HG02571 (cell line): ENCODE measurements at regions not wholly inside any gene's neighbourhood (a gene's known extent, or its start where the extent isn't known, plus 50 kb on each side); places are given as distances from the start of the nearest gene placed in this dataset.
"Not testable (repeated sequence)": the region's sequence is repeated elsewhere in the genome, so short reads cannot be mapped to it uniquely, and the experiment has no call there.

Experiments used
- ATAC-seq: cut with Tn5 transposase; IDR thresholded peaks from one replicate; pipeline ENCODE4 v1.9.1; 2021; ENCODE audit warnings: mild to moderate bottlenecking, moderate library complexity; ENCODE audit not compliant: unreplicated experiment

GRCh38 chr11:15300341-15300740 lies 185.6 kb downstream of the INSC start:
- ATAC-seq, result no peak

- ATAC-seq, result no peak
Measured at GRCh38 chr11:15307619-15308024, 192.9 kb downstream of the INSC start.

- ATAC-seq, result no peak
Measured at GRCh38 chr11:15308840-15309239, 194.1 kb downstream of the INSC start.

- ATAC-seq, result no peak
Measured at GRCh38 chr11:15309296-15309695, 194.6 kb downstream of the INSC start.

GRCh38 chr11:15313862-15314261 lies 199.1 kb downstream of the INSC start:
- ATAC-seq, result no peak

- no peak for ATAC-seq
Measured at GRCh38 chr11:15318814-15319213, 204.1 kb downstream of the INSC start.

GRCh38 chr11:15326520-15326919 lies 211.8 kb downstream of the INSC start:
- no peak for ATAC-seq

- no peak for ATAC-seq
Measured at GRCh38 chr11:15327786-15328231, 213.1 kb downstream of the INSC start.

GRCh38 chr11:15333407-15333806 lies 218.7 kb downstream of the INSC start:
- ATAC-seq, result no peak

GRCh38 chr11:15334766-15335165 lies 220.0 kb downstream of the INSC start:
- no peak for ATAC-seq

GRCh38 chr11:15336021-15336420 lies 221.3 kb downstream of the INSC start:
- no peak for ATAC-seq

GRCh38 chr11:15339302-15339701 lies 224.6 kb downstream of the INSC start:
- ATAC-seq, result no peak

GRCh38 chr11:15341587-15341986 lies 226.9 kb downstream of the INSC start:
- no peak for ATAC-seq

- no peak for ATAC-seq
Measured at GRCh38 chr11:15342163-15342562, 227.4 kb downstream of the INSC start.

GRCh38 chr11:15346907-15347306 lies 232.2 kb downstream of the INSC start:
- no peak for ATAC-seq

GRCh38 chr11:15347969-15348734 lies 233.4 kb downstream of the INSC start:
- no peak for ATAC-seq

- ATAC-seq, result no peak
Measured at GRCh38 chr11:15349413-15349812, 234.7 kb downstream of the INSC start.

- ATAC-seq, result no peak
Measured at GRCh38 chr11:15361316-15361715, 246.6 kb downstream of the INSC start.

GRCh38 chr11:15365286-15365685 lies 250.6 kb downstream of the INSC start:
- not testable (repeated sequence) for ATAC-seq

GRCh38 chr11:15367695-15368094 lies 253.0 kb downstream of the INSC start:
- no peak for ATAC-seq

- no peak for ATAC-seq
Measured at GRCh38 chr11:15370495-15371147, 255.9 kb downstream of the INSC start.

GRCh38 chr11:15371533-15371932 lies 256.8 kb downstream of the INSC start:
- no peak for ATAC-seq
